Right hindlimb (tissue), 1 donor: ENCODE measurements at regions not wholly inside any gene's neighbourhood (a gene's known extent, or its start where the extent isn't known, plus 50 kb on each side); places are given as distances from the start of the nearest gene placed in this dataset.
"Not testable (repeated sequence)": the region's sequence is repeated elsewhere in the genome, so short reads cannot be mapped to it uniquely, and the experiment has no call there.

Source experiments
- DNase-seq: peaks from one replicate; pipeline ENCODE4 v3.0.0-alpha.2; 2018

DNA sequence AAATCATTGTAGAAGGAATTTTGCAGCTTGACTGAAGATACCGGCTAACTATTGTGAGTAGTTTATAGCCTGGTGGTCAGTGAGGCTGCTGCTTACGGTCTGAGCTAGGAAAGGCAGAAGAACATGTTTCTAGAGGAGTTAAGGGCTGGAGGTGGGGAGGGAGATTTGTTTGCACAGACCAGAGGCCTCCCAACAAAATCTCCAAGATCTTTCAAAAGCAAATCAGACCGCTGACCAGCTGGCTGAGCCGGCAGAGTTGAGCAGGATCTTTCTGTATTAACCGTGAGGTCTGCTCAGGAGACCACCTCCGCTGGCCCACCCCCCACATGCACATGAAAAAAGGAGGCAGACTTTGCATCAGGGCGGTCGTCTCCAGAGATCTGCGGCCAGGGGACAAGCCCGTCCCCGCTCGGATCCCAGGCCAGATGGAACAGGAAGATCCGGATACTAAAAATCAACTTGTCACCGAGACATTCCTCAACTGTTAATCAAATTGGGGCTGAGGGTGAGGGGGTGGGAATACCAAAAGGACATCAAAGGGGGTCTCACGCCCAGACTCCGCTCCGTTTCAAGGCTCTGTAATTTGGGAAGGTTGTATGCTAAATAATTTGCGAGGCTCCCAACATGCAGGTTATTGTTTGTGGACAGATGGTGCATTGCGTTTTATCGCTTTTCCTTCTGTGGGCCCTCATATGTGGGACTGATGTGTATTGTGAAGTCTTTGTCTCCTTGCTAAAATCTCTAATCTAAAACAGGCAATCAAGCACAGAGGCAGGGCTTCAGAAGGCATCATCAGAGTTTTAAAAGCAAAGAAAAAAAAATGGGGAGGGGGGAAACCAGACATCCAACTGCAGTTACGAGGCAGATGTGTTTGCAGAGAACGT is 319.0 kb downstream of the ZNF536 start:
- DNase-seq, result no peak

DNA sequence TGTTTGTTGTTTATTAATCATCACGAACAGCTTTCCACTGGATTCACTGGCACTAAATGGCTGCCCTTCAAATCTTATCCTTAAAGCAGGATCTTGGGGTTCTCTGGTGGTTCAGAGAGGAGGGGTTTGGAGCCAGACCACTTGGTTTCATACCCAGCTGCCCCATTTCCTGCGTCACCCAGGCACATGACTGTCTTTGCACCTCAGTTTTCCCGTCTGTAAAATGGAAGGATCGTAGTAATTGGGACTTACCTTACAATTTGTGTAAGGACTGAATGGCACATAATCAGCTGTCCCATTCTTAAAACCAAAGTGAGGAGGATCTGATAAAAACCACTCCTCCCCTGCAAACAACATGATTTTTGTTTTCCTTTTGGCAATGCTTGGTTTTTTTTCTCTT is 318.3 kb downstream of the ZNF536 start:
- DNase-seq, result no peak

DNA sequence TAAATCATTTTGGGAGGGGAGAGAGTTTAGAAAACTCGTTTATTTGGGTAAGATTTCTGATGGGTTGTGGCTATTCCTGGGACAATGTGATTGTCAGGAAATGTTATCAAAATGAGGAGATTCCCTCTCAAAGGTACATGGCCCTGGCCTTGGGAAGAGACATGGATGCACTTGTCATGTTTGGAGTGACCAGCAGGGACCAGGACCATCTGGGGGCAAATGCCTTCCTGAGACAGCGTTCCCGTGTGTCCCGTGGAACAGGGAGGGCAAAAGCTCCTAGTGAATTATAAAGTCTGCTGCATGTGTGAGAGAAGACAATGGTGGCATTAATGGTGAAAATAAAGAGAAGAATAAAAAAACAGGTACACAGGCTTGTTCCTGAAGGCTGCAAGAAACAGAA is 317.3 kb downstream of the ZNF536 start:
- DNase-seq, result no peak

DNA sequence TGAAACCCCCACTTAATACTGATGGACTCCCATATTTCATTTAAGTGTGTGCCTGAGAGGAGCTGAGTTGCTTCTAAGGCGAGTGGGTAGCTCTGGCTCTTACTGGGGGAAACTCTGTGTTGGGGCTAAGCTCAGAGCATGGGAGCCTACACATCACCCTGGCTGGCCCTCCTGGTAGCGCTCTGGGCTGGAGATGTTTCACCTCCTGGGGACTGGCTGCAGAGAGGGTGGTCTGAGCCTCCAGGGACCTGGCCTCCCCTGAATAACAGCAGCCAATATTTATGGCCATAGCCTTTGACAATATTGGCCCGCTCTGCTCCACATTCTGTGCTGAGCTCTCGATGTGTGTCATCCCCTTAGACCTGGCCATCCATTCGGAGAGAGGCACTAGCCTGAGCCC is 316.5 kb downstream of the ZNF536 start:
- no peak for DNase-seq

DNA sequence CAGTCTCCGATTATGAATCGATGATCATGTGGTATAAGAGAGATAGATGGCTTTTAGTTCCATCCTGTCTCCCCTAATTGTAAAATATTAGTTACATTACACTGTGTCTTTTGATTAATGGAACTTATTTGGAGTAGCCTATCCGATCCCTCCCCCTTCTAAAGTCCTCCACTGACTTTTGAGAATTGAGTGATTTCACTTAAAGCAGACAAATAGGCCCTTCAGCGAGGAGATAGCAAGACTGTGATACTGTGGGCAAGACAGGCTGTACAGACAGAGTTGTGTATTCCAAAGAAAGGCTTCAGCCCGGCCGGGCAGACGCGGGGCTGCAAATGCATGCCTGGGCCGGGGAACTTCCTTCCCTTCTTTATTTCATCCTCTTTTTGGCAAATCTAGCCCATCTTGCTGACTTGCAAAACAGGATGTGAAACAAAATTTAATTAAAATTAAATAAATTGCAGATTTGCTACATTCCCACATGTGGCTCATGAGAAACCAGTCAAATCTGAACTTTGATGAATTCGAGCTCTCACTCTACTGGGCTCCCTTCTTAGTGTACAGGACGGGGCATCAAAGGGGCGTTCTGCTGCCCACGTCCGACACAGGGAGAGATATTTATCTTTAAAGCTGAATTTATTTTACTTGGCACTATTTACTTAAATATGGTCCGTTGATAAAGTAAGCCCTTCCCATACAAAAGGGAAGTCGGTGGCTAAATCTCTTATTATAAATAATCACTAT is 314.8 kb downstream of the ZNF536 start:
- no peak for DNase-seq

DNA sequence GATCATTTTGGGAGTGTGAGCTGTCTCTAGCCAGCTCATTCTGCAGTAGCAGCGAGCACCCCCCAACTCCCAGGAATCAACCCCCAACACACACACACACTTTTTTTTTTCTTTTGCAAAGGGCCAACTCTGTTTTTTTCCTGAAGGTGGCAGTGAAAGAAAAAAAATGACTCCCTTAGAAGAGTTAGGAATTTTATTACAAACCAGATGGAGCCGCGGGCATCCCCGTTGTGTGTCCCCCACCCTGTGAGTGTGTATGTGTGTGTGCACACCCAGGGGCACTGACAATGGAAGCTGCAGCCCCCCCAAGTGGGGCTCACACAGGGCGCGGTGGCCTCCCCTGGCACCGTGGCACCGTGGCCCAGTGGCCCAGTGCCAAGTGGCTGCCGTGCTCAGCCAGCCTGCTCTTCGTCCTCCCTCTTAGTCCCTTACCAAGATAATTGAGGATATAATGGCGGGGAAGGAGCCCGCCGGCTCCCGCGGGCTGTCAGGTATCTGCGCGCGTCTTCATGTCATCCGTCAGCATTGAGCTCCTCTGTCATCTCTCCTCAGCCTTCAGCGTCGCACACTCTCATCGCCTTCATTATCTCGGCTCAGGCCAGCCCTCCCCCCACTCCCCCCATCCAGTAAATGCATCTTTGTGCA is 314.1 kb downstream of the ZNF536 start:
- DNase-seq, result no peak

DNA sequence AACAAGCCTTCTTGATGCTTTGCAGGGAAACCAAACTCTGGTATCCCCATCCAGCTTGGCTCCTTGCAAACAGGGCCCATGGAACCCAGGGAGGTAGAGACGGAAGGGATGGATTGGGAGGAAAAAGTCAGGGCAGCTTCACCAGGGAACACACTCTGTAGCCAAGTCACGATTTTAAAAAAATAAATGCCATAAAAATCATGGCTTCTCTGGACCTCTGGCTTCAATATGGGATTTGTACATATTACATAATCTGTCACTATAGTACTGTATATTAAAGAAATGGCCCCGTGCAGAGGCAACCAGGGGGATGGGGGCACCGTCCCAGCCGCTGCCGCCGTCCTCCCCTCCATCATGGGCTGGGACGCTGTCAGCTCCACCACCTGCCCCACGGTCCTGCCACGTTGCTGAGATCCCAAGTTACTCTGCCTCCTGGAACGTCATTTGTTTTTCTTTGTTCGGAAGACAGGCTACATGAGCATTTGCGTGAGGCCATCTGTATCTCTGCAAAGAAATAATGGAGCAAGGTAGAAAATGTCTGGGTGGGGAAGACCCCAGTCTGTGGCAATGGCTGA is 313.3 kb downstream of the ZNF536 start:
- no peak for DNase-seq

DNA sequence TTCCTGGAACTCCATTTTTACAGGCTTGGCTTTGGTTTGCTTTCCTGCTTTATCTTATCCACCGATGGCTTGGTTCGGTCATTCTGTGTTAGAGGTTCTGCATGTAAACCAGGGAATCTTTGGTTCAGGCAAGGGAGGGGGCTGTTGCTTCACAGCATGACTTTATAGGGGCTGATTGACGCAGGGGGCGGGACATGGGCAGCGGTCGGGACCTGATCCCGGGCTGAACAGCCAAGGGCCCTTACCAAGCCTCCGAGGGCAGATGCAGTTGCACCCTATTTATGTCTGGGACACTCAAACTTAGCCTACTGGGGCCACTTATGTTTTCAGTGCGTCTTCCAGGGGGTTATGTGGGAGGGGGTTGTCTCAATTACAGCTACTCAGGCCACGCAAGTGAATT is 312.4 kb downstream of the ZNF536 start:
- DNase-seq, result no peak

DNA sequence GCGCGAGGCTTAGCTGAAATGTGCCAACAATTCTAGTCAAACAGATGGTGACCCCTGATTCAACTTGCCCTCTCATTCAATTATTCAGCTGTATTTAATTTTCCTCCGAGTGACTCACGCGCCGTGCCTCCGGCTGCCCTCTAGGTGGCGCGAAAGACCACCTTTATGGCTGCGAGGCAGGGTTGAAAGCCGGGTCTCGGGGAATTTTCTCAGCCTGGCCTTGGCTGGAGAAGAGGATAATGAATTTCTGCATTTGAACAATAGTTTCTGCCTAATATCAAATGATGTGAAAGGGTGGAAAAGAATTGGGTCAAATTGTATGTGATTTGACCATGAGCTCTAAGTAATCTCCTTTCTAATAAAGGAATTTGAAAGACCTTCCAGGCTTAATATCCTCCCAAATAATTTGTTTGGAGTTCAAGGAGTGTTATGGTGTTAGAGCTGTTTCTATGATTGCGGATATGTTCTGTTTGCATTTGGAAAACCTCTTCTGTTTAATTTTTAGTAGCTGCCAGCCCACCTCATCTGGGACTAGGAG is 310.9 kb downstream of the ZNF536 start:
- peak; percentile 91 for DNase-seq

DNA sequence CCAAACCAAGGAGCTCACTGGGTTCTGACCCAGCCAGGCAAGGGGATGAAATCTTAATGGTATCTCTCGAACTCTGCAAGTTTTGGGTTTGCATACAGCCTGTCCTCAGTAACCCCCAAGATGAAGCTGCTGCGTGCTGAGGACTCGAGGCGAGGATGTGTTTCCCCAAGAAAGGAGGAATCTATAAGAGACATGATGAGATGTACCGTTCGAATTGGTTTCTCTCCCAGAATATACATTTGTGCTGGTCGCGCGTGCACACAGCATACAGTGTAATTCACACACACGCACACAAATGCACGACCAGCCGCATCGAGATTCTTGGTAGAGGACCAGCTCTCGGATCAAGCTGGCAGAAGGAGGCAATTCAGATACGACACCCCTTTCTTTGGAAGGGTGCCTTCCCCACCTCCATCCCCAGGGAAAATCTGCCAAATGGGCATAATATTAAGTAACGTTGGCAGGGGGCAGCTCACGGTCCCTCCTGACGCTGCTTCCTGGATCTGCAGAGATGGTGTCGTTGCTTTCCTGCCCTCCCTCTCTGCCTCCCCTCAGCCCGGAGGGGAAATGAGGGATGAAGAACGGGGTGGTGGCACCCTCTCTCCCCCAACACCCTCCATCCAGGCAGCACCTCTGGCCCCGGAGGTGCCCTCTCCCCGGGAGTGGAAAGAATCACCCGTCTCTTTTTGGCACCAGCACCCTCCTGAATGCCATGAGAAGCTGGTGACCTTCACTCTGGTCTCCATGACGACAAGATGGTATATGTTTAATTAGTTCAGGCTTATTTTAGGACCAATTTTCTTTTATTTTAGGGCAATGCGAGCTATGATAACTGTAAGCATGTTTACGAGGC is 310.2 kb downstream of the ZNF536 start:
- DNase-seq, result no peak

DNA sequence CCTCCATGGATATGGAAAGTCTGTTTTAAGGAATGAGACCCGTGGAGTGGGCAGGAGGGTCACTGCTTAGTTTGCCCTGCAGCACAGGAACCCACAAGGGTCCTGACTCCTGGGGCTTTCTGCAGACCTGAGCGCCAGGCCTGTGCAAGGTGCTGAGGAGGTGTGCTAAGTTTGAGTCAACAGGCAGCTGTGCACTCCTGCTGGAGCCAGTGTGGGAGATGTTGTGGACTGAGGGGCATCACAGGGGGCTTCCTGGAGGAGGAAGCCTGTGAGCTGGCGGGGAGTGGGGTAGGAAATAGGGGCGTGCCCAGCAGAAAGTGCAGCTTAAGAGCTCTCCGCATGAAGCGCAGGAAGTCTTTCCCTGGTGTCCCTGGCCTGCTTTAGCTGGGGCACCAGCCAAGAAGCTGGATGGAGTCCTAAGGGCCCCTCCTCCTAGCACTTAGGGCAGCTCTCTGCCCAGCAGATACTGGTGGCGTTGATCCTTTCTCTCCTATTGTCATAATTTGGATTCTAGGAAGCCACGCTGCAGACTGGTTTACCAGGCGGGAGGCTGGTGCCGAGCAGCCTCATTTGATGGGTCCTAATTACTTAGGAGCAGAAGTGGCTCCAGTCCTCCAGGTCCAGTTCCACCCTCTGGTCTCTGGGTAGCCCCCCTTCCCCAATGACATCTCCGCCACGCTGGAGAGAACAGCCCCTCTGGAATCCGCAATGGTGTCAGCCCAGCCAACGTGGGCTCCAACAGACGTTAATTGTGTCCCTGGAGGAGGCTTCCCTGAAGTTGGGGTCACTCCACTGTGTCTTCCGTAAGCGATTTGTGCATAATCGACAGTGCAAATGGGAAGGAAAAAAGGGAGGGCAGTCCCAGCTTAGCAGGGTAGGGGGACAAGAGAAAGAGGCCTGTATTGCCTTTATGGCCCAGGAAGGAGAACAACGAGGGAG is 309.2 kb downstream of the ZNF536 start:
- no peak for DNase-seq

DNA sequence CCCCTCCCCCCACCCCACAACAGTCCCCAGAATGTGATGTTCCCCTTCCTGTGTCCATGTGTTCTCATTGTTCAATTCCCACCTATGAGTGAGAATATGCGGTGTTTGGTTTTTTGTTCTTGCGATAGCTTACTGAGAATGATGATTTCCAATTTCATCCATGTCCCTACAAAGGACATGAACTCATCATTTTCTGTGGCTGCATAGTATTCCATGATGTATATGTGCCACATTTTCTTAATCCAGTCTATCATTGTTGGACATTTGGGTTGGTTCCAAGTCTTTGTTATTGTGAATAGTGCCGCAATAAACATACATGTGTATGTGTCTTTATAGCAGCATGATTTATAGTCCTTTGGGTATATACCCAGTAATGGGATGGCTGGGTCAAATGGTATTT is 308.2 kb downstream of the ZNF536 start:
- not testable (repeated sequence) for DNase-seq

DNA sequence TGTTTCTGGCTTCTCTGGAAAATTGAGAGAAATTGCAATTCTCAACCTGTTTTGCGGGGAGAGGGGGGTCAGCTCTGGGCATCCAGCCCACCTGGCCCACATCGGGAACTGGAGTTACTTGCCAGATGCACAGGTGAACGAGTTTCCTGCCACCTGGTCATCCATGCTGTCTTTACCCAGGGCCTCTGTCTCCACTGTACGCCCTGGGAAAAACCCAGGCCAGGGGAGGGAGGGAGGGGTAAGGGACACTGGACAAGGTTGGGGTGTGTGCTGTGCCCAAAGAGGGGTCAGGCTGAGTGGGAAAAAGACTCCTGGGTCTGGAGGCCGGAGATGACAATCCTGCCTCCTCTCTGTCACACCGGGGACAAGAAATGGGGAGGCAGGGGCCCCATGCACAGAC is 307.6 kb downstream of the ZNF536 start:
- DNase-seq, result no peak

DNA sequence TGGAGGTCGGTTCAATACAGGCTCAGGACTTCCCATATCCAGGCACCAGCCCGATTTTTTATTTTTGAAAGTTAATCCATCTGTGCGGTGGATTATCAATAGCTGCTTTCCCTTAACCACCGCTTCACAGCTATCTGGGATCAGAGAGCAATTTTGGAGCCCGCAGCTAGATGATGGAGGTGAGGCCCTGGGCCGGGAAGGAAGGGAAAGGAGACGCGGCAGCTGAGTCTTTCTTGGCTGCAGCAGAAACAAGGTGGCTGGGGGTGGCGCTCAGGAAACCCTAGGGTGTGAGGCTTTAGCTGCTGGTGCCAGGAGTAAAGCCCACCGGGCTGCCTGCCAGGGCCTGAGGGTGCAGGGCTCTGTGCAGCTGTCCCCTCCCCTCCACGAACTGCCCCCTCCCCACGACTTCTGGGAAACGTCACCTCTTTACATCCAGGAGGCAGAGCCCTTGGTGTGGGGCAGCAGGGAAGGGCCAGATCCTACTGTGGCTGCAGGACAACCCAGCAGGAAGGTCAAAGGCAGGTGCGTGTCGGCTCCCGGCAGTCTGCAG is 307.0 kb downstream of the ZNF536 start:
- peak; percentile 53 for DNase-seq

DNA sequence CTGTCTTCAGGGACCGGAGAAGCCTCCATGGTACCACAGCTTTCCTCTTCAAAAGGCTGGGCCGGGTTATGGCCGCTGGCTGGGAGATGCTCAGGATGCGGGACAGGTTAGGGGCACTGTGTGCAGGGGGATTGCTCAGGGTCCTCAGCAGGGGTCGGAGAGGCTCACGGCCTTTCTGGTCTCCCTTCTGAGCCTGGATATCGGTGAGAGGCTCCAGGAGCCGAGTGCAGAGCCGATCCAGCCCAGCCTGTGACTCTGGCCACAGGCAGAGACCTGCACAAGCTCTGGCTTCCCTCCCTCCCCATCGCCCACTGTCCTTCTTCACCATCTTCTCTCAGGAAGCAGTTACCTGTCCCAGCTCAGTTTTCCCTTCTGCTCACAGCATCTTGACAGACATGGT is 306.0 kb downstream of the ZNF536 start:
- no peak for DNase-seq

DNA sequence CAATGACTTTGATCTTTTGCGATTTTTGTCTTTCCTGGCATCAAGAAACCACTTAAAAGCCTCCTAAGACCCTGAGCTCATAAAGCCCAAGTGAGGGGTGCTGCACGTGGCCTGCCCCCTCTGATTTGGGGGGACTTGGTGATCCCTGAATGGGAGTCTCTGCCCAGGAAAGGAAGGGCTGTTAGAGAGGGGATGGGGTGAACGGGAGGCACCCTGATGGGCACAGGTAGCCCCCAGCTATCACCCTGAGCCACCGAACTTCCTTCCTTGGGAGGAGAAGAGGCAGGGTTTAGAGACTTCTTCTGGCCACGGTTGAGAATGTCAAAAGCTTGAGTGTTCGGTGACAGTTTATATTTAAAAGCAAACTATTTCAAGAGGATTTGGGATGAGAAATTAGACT is 305.5 kb downstream of the ZNF536 start:
- DNase-seq, result no peak

DNA sequence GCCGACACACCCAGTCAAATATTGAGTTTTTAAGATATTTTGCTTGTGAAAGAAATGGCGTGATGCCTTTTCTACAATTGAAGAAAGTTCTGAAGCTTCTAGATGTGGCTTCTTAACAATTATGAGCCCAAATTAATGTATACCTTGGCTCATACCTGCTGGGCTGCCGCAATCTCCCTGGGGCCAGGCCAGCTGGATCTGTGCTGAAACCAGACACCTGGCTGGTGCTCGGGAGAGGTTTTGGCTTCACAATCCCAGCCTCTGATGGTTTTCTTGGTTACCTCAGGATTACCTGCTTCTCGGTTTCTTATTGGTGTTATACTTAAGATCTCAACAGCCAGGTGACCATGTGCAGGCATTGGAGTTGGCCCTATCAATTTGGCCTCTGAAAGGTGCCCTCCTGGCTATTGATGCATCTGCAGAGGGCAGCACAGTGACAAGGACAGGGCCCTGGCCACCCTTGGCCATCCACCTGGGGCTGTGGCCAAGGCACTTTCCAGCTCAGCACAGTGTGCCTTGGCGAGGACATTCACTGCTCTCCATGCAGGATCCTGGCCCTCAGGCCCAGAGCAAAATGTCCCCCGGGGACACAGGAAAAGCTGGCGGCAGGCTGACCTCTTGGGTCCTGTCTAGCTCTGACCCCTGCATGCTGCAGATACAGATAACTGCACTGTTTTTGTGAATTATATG is 305.0 kb downstream of the ZNF536 start:
- no peak for DNase-seq

DNA sequence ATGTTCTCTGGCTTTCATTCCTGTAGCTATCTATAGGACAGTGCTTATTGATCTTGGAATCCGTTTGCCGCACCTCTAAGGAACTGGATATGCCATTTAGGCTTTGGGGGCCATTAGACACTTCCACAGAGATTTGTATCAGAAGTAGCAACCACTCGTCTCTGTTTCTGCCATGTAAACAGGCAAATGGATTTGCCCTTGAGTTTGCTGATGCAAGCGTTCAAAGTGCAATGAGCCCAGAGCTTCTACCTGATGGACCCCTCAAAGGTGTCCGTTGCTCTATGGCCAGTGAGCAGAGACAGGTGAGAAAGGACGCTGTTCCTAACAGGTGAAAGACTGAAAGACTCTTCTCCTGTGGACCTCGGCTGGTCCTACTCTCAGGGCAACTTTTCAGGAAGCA is 302.9 kb downstream of the ZNF536 start:
- DNase-seq, result no peak

DNA sequence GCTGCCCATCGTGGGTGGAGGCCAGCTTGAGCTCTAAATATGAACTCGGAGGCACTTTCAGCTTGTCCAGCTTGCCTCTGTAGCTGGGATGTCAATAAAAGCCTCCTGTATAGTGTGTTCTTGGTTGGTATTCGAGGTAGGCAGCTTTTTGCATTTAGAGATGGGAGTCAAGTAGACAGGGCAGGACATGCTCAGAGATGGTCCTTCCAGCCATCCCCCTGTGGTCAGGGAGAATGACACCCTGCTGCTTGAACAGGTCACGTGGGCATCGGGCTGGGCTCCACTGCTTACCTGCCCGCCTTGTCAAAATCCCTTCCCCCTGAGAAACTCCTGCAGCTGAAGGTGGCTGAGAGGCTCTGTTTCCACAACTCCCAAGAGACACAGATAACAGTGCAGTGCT is 302.5 kb downstream of the ZNF536 start:
- no peak for DNase-seq

DNA sequence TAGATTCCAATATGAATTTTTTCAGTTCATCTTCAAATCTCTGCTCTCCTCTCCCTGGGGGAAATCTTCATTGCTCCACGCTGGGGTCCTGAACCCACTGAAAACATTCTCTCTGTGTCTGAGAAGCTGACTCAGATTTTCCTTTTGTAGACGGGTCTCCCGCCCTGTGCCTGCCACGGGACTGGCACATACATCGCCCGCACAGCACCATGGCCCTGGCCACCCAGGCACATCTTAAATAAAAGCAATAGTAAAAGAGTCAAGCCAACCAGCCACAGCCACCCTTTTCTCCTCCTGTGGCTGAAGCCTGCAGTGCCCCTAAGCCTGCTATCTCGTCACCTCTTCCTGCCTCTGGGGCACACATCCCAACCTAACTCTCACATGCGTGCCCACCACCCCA is 301.2 kb downstream of the ZNF536 start:
- no peak for DNase-seq
